Islet of Langerhans (tissue), 1 donor: ENCODE measurements at regions not wholly inside any gene's neighbourhood (a gene's known extent, or its start where the extent isn't known, plus 50 kb on each side); places are given as distances from the start of the nearest gene placed in this dataset.
"Not testable (repeated sequence)": the region's sequence is repeated elsewhere in the genome, so short reads cannot be mapped to it uniquely, and the experiment has no call there.

Experiments
- FAIRE-seq: peaks from one replicate; lab custom pipeline; 2011; peaks lifted over from hg19 to GRCh38; lab: Jason Lieb, UNC

DNA sequence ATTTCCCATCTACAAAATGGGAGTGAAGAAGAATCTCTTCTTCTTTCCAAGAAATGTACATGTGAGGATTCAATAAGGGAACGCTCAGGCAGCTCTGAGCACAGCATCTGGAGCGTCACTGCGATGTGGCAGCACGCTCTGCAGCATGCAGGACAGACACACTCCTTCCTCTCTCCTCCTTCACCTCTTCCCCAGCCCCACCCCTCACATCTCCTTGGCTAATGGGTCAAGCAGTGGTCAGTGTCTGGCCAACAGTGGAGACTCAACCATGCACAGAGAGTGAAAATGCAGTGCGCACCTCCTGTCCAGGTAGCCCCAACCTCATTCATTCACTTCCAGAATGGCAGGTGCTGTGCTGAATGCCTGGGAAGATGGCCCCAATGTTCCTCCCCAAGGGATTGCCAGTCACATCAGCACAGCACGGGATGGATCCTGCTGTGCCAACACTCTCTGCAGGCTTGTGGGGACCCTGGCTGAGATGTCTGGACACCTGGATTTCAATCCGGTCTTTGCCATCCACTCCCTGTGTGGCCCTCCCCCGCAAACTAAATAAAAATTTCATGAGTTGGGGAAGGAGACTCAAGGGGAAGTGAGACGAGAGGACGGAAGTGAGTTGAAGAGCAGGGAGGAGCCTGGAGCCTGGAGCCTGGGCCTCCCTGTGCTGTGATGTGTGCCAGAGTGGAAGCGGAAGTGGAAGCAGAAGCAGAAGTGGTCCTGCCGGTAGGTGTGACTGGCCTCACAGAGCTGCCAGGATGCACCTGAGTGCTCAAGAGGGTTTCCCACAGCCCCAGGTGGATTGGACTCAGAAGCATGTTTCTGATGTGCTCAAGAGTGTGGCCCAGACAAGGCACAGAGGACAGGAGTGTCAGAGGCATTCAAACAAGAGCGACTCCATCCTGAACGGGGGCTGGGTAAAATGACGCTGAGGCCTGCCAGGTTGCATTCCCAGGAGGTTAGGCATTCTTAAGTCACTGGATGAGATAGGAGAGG, 163.9 kb downstream of the SMAD6 start:
- FAIRE-seq: no peak

DNA sequence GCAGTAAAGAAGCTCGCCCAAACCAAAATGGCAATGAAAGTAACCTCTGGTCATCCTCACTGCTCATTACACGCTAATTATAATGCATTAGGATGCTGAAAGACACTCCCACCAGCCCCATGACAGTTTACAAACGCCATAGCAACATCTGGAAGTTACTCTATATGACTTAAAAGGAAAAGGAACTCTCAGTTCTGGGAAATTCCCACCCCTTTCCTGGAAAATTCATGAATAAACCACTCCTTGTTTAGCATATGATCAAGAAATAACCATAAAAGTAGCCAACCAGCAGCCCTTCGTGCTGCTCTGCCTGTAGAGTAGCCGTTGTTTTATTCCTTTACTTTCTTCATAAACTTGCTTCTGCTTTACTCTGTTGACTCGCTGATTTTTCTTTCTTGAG, 164.6 kb downstream of the SMAD6 start:
- no peak for FAIRE-seq

DNA sequence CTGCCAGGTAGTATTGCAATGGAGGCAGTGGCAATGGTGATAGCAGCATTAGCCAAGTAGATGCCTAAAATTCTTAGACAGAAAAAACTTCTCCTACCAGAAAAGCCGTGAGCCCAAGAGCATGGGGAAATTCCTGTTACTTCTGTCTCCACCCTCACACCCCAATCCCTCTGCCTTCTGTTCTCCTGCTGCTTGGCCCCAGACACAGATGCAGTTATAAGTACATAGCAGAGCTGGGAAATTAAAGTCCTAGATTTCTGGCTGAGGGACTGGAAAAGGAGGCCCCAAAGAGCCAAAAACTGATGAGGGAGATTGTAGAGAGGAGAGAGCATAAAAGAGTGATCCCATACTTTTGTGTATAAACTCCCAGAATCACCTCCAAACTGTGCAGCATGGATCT, 166.9 kb downstream of the SMAD6 start:
- no peak for FAIRE-seq

DNA sequence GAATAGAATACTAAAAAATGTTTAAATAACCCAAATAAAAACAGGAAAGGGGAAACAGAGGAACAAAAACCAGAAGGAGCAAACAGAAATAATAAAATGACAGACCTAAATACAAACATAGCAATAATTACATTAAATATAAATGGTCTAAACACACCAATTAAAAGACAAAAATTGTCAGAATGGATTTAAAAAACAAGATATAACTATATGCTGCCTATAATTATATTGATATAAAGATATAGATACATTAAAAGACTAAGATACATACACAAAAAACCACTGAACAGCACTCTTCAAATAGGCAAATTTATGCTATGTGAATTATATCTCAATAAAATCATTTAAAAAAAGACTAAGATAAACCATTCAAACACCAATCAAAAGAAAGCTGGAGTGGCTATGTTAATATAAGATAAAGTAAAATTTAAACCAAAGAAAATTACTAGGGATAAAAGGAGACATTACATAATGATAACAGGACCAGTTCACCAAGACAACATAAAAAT, 168.9 kb downstream of the SMAD6 start:
- no peak for FAIRE-seq

DNA sequence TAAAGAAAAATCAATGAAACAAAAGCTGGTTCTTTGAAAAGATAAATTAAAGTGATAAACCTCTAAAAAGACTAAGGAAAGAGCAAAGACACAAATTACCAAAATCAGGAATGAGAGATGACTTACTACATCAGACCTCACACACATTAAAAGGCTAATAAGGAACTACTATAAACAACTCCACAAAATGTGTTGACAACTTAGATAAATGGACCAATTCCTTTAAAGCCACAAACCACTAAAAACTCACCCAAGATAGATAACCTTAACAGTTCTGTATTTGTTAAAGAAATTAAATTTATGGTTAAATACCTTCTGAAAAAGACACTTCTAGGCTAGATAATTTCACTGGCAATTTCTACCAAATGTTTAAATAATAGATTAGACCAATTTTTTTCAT, 170.4 kb downstream of the SMAD6 start:
- no peak for FAIRE-seq

DNA sequence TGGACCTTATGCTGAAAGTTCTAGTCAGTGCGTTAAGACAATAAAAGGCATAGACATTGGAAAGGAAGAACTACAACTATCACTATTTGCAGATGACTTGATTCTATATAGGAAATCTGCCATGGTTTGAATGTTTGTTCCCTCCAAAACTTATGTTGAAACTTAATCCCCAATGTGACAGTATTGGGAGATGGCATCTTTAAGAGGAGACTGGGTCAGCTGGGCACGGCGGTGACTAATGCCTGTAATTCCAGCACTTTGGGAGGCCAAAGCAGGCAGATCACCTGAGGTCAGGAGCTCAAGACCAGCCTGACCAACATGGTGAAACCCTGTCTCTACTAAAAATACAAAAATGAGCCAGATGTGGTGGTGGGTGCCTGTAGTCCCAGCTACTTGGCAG, 171.3 kb downstream of the SMAD6 start:
- not testable (repeated sequence) for FAIRE-seq

DNA sequence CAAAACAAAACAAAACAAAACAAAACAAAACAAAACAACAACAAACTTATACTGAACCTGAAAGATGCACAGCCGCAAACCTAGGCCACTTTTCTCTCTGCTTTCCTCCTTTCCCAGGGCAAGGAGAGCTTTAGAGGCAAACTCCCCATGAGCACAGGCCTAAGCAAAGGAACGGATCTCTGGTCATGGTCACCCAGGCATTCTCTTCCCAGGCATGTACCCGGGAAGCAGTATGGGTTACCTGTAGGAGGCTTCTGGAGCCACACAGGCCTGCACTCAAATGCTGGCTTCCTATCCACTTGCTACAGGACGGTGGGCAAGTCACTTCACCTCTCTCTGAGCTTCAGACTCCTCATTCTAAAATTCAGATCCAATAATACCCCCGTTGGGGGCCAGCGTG, 171.8 kb downstream of the SMAD6 start:
- no peak for FAIRE-seq

DNA sequence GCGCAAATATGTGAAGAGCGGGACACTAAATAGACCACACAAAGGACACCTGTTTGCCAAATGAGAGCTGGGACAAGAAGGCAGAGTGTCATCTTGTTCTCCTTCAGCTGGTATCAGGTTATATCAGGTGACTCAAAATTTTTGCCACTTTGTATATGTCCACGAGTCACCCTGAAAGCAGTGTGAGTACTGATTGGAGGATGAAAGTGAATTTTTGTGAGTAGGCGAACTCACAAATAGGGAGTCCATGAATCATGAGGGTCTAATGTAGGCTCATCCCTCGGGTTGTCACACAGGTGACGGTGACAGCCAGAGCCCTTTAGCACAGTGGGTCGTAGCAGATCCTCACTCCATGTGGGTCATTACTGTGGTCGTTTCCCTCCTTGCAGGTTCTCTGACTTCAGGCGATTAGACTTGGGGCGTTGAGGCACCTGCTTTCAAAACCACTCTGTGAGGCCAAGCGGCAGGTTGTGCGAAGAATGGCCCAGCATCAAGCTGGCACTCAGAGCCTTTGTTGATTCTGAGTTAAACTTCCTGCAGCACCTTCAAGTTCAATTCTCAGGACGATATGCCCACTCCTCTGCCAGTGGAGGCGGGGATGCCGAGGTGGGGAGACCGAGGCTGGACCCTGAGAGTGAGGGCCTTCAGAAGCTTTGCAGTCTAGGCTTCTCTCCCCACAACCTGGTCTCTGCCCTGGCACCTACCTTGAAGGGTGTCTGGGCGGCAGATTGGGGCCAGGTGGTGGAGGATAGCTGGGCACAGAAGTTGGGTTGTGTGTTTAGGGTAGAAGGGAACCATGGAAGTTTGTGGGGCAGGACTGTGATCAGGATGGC, 173.8 kb downstream of the SMAD6 start:
- FAIRE-seq: no peak

DNA sequence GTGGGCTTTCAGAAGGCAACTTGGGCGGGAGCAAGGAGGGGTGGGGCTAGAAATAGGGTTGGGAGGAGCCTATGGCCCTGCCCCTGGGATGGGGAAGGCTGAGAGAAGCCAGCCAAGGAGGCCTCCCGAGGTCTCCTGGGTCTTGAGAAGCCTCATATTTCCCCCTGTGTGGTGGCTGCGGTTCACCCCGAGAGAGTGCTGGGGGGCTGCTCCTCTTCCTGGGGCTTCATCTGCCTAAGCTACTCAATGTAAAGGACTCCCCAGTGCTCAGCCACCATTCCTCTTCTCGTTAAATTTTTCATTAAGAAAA, 174.3 kb downstream of the SMAD6 start:
- no peak for FAIRE-seq

DNA sequence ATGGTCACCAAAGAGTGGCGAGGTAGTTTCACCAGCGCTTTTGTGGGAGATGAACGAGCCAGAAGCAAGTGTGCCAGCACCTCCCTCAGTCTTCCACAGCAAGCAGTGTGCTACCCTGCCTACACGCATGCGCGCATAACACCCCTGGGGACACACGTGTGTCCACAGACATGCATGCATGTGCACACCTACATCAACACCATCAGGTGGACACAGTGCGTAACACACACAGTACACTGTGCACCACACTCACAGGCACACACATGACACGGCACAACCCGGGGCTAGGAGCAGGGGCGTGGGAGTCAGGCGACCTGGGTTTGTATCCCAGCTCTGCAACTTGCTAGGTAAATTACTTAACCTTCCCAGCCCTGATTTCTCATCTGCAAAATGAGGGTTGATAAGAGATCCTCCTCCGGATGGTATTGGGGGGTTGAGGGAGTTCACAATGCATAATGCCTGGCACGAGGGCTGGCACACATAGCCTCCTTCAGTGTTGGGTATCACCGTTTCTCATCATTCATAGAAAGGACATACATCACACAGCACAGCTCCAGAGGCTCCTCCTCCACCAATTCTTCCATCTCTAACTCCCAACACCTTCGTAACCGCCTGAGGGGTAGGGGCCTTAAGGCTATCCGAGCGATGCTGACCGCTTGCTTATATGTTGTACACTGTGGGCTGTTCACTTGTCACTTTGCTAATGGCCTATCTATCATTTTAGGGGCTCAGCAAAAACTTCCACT, 174.9 kb downstream of the SMAD6 start:
- FAIRE-seq: no peak

DNA sequence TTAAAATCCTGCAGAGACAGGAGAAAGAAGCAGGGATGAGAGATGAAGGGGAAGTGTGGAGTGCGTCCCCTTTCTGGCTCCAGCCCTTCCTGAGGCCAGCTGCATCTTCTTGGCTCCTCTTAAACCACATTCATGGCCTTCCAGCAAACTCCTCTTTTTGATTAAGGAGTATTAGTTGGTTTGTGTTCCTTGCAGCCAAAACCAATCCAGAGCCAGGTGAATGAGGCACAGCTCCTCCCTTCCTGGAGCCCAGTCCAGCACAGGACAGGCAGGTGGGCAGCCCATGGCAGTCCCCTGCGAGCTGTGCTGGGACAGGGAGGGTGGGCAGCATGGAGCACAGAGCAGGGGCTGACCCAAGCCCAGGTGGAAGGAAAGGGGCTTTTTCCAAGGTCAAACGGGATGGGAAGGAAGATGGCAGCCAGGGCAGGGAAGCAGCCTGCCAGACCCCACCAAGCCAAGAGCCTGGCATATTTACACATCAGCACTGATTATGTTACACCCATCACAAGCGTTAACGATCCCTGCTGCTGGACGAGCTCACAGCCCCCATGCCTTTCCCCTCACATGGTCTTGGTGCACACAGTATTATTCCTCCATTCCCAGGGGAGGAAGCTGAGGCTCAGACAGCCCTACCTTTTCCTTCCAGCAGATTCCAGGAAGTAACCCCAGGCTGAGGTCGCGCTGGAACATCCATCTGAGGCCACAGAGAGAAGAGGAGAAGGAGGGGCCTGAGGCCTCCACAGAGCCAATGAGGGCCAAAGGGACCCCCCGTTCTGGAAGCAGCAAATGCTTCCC, 175.6 kb downstream of the SMAD6 start:
- FAIRE-seq: no peak

DNA sequence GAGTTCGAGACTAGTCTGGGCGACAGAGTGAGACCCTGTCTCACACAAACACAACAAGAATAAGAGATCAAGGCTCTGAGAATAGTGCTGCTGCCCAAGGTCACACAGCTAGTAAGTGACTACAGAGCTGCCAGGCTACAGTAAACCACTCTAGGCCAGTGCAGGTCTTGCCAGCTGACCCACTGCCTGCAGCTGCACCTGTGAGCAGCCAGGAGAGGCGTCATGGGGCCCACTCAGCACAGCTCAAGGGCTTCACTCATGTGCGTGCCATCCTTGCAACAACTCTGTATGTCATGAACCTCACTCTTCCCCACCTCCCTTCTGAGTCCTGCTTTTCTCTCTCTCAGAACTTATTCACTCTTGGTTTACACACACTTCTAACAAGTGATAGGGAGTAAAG, 176.7 kb downstream of the SMAD6 start:
- no peak for FAIRE-seq

DNA sequence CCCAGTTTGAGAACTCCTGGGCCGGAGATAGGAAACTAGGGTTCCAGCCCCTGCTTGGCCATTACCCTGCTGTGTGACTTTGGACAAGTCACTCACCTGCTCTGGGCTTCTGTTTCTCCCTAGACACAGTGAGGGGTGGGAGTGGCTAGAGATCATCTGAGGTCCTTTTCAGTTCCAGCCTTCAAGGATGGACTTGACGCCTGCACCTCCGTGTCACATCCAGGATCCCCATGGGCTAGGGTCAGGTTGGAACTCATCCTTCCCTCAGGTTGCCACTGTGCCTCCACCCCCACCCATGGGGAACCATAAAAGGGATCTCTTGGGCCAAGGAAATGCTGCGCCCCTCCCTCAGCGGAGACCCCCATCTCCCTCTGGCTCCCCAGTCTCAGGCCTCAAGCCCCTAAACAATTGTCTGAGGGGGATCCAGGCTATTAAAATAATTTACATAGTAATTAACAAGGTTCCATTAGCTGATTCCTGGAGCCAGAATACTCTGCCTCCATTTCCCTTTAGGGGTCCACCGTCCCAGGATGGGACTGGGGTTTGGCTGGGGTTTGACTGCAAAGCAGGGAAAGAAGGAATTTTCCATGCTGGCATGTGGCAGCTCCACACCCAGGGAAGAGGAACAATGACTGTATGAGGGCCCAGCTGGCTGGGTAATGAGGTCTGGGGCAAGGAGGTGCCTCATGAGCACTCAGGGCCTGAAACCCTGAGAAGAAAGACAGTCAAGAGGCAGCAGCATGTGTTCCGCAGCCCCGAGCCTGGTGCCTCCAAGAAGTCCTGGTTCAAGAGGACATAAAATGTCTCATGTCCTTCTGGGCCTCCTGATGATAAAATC, 177.7 kb downstream of the SMAD6 start:
- no peak for FAIRE-seq

DNA sequence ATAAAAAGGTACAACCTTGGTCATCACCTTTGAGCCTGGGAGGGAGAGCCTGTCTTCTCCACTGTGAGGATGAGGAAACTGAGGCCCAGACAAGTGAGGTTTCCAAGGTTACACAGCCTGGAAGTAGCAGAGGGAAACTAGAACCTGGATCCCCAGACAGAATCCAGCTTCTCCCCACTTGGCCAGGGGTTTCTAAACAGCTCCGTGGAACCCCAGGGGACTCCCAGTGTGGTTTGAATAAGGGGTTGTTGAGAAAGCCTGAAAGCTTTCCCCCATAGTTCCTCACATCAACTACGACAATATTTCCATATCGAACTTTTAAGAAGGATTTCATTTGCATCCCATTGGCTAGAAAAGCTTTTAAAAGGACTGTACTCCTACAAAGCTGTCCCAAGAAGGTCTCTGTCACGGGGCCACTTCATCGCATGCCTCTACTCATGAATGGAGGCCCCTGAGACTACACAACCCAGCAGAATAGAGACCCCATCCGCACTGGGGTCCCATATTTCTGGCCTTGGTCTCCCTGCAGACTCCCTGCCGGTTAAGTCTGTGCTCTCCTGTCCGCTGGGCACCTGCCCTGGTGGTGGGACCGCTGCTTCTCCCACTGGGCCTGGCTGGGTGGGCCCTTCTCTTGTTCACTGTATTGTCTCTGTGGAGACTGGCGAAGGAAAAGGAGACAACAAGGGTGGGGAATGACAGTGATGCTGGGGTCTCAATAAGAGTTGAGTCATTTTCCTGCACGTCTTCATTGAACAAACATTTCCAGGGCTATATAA, 178.5 kb downstream of the SMAD6 start:
- no peak for FAIRE-seq

DNA sequence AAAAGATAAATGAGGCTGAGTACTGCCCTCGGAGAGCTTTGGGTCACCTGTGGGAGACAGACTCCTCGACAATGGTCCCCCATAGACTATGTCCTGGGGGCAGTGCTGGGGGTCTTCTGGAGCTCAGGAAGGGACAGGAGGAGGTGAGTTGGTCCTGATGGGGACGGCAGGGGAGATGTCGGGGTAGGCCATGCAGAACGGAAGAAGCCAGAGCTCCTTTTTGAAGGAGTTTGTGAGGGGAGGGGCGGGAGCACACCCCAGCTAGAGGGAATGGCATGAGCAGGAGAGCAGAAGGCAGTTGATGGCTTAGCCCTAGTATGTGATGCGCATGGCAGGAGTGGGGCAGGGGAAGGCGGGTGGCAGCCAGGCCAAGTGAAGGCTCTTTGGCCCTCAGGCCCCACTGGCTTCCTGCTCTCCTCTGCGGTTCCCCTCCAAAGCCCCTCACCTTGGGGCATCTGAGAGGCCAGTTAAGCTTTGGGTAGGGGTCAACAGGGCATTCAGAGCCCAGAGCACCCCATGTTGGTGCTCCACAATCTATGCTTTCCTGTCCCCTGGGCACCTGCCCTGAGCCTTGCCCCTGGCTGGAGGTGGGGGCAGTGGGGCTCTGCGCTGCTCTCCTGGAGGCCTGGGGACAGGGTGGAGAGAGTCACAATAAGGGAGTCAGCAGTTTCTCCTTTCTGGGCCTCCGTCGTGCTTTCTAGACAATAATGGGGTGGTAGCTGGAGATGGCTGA, 179.3 kb downstream of the SMAD6 start:
- FAIRE-seq: no peak

DNA sequence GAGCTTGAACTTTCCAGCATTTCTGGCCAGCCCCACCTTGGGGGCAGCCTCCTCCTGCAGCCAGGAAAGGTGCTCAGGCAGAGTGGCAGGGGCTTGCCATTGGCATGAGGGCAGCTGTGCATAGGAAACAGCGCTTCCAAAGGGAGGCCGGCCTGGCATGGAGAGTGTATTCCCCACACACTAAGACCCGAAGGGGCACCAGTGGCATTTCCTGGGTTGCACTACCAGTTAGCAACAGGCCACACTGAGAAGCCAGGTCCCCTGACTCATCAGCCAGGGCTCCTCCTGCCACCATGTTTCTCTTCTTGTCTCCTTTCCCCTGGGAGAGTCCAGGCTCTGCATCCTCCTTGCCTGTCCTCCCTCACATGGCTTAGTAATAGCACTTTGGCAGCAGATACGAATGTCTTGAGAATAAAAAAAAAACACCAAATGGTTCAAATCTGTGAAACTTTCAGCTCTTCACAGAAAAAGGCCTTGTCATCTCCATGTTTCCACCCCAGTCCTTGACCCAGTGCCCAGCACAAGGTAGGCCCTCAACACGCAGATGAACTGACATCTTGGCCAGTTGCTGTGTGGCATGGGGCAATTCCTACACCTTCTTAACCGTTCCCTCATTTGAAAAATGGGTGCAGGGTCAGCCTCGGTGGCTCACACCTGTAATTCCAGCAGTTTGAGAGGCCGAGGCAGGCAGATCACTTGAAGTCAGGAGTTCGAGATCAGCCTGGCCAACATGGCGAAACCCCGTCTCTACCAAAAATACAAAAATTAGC, 180.4 kb downstream of the SMAD6 start:
- FAIRE-seq: no peak

DNA sequence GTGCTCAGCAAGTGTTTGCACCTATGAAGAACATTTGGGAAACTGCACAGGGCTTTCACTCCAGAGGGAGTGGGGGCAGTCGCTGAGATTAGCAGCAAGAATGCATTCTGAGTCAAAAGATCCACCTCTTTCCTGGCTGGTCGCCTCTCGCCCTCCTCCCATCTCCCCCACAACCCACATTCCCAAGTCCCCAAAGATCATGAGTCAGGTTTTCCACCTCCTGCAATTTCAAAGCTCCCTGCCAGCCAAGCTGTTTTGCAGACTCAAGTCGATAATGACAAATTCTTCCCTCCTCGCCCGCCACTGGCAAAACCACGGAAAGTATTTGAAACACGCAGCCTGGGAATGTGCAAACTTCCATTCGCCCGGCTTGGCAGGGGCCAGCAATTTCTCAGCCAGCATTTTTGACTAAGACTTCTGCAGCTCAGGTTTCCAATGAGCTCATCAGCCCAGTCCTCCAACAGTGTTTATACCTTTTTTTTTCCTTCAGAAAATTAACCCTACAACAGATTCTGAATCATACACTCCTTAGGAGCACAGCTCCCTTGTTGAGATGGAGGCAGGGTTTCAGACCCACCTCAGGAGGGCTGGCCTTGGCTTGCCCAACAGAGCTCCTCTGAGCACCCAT, 181.4 kb downstream of the SMAD6 start:
- no peak for FAIRE-seq

DNA sequence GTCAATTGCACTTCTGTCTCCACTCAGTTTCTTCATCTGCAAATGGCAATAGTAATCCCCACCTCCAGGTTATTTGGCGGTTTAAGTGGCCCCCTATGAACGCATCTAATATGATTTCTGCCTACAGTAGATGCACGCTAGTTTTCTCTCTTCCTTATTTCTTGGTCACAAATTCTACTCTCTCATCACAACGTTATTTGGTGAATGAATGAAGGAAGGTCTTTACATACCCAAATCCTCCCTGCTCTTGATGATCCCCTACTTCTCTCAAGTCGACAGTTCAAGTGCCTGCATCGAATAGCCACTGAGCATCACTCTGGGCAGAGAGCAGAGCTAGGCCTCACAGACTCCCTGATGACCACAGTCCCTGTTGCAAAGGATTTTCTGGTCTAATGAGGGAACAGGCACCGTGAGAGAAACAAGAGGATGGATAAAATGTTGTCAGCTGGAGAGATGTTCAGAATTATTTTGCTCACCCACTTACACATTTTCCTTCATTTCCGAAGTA, 181.2 kb upstream of the SMAD3 start:
- FAIRE-seq: no peak
